K562 (cell line): ENCODE measurements at regions not wholly inside any gene's neighbourhood (a gene's known extent, or its start where the extent isn't known, plus 50 kb on each side); places are given as distances from the start of the nearest gene placed in this dataset.

ENCODE experiments used
- EP300 ChIP-seq: IDR thresholded peaks from 2 replicates; pipeline ENCODE4 v1.6.1; 2012; ENCODE audit warnings: low read length, improper control_type of control experiment
- MAZ ChIP-seq, 2 experiments: fragments of 450-650 bp in 1 of 2; sonication (generic) in 1 of 2; formaldehyde crosslinking; IDR thresholded peaks in 1 of 2; conservative IDR thresholded peaks in 1 of 2; 2 replicates each; pipeline versions ENCODE4 v1.4.0 to v1.5.0; 2020; ENCODE audit warnings: mild to moderate bottlenecking in 1 of 2, missing genetic modification reagents in 1 of 2
- POLR2AphosphoS5 ChIP-seq: IDR thresholded peaks from 2 replicates; pipeline ENCODE4 v1.6.1; 2011; ENCODE audit warnings: mild to moderate bottlenecking, low read depth, low read length, moderate library complexity; ENCODE audit not compliant: control insufficient read depth, insufficient read depth
- RAD21 ChIP-seq, 2 experiments: fragments of 250-450 bp in 1 of 2; fragments of 450-650 bp in 1 of 2; sonication (Bioruptor Pico) in 1 of 2; formaldehyde crosslinking in 1 of 2; IDR thresholded peaks in 1 of 2; conservative IDR thresholded peaks in 1 of 2; 2 replicates each; pipeline versions ENCODE4 v1.4.0 to v1.8.0; 2020 to 2022; ENCODE audit warnings: mild to moderate bottlenecking in 2 of 2, moderate library complexity in 1 of 2
- RFX5 ChIP-seq: IDR thresholded peaks from 2 replicates; pipeline ENCODE4 v1.6.1; 2011; ENCODE audit warnings: low read depth, mild to moderate bottlenecking, improper control_type of control experiment, low read length
- SIN3A ChIP-seq, 2 experiments: fragments of 150-350 bp in 1 of 2; IDR thresholded peaks; 2 replicates each; pipeline ENCODE4 v1.6.1; 2011 to 2016; ENCODE audit warnings: borderline replicate concordance in 2 of 2, low read depth in 2 of 2, low read length in 2 of 2, mild to moderate bottlenecking in 2 of 2, moderate library complexity in 2 of 2; ENCODE audit not compliant: control insufficient read depth in 1 of 2
- TCF7L2 ChIP-seq: fragments of 150-350 bp; IDR thresholded peaks from 2 replicates; pipeline ENCODE4 v1.6.1; 2016; ENCODE audit warnings: low read depth, mild to moderate bottlenecking, low read length, moderate library complexity
- TF ChIP-seq, protein P1 (sequence below), 2 experiments: fragments of 450-650 bp in 1 of 2; sonication (generic) in 1 of 2; formaldehyde crosslinking in 1 of 2; IDR thresholded peaks in 1 of 2; conservative IDR thresholded peaks in 1 of 2; 2 replicates each; pipeline versions ENCODE4 v1.6.1 to v1.8.1; 2016 to 2023; ENCODE audit warnings: mild to moderate bottlenecking in 2 of 2, moderate library complexity in 2 of 2, inconsistent platforms in 1 of 2, missing genetic modification reagents in 1 of 2
- TF ChIP-seq, protein P2 (sequence below): sonication (generic); formaldehyde crosslinking; IDR thresholded peaks from 2 replicates; pipeline ENCODE4 v1.8.0; 2023; ENCODE audit warnings: mild to moderate bottlenecking, missing genetic modification reagents

DNA sequence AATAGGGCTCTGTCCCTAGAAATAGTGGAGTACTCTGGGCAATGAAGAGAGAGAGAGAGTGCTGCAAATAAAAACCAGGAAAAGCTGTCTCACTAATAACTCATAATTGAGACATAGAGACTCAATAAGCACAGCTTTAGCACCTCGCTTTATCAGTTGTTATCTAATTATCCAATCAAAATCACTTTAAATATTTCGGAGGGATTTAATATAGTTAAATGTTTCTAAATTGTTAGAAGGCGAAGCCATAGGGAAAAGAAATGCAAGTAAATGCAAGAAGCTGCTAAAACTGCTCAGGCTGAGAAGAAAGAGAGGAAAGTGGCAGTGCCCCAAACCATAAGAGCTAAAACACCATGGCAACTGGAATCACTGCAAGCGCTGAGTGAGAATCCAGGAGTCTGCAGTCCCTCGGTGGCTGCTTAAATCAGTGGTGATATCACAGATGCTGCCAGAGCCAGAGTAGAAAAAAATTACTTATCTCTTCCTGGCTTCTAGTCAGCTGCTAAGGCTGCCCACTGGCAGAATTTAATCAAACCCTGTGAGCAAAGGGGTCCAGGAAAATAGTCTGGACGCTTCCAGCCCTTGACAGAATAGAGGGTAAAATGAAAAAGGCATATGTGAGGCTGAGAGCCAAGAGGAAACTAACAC is 150.4 kb upstream of the CHRM2 start:
- TF ChIP-seq POLR2AphosphoS5 (no peak), MAZ (CRISPR knock-in tag; conservative IDR thresholded peaks at IDR 0.05 in 1 of 2, IDR thresholded peaks at IDR 0.05 in 1 of 2) (no peak), TCF7L2 (no peak), RAD21 (CRISPR knock-in tag; conservative IDR thresholded peaks at IDR 0.05 in 1 of 2, IDR thresholded peaks at IDR 0.05 in 1 of 2) (no peak), RFX5 (no peak), SIN3A (IDR thresholded peaks at IDR 0.05; ENCODE audit: borderline replicate concordance in 2 of 2, control insufficient read depth in 1 of 2, low read depth in 2 of 2, low read length in 2 of 2) (no peak), EP300 (no peak)
- TF ChIP-seq, protein P1, sequence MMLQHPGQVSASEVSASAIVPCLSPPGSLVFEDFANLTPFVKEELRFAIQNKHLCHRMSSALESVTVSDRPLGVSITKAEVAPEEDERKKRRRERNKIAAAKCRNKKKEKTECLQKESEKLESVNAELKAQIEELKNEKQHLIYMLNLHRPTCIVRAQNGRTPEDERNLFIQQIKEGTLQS (IDR thresholded peaks at IDR 0.05), result no peak
- TF ChIP-seq, protein P1 (CRISPR knock-in tag; conservative IDR thresholded peaks at IDR 0.05), result no peak
- TF ChIP-seq, protein P2, sequence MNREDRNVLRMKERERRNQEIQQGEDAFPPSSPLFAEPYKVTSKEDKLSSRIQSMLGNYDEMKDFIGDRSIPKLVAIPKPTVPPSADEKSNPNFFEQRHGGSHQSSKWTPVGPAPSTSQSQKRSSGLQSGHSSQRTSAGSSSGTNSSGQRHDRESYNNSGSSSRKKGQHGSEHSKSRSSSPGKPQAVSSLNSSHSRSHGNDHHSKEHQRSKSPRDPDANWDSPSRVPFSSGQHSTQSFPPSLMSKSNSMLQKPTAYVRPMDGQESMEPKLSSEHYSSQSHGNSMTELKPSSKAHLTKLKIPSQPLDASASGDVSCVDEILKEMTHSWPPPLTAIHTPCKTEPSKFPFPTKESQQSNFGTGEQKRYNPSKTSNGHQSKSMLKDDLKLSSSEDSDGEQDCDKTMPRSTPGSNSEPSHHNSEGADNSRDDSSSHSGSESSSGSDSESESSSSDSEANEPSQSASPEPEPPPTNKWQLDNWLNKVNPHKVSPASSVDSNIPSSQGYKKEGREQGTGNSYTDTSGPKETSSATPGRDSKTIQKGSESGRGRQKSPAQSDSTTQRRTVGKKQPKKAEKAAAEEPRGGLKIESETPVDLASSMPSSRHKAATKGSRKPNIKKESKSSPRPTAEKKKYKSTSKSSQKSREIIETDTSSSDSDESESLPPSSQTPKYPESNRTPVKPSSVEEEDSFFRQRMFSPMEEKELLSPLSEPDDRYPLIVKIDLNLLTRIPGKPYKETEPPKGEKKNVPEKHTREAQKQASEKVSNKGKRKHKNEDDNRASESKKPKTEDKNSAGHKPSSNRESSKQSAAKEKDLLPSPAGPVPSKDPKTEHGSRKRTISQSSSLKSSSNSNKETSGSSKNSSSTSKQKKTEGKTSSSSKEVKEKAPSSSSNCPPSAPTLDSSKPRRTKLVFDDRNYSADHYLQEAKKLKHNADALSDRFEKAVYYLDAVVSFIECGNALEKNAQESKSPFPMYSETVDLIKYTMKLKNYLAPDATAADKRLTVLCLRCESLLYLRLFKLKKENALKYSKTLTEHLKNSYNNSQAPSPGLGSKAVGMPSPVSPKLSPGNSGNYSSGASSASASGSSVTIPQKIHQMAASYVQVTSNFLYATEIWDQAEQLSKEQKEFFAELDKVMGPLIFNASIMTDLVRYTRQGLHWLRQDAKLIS (CRISPR knock-in tag), result no peak
